ENCODE measurements at regions not wholly inside any gene's neighbourhood (a gene's known extent, or its start where the extent isn't known, plus 50 kb on each side); places are given as distances from the start of the nearest gene placed in this dataset.
"Not testable (repeated sequence)": the region's sequence is repeated elsewhere in the genome, so short reads cannot be mapped to it uniquely, and the experiment has no call there.

- no peak for TF ChIP-seq Cebpa-rat (IDR thresholded peaks at IDR 0.05)
- no peak overlapping the region for H3K9ac ChIP-seq
- no peak overlapping the region for H3K27ac ChIP-seq
- H3K4me2 ChIP-seq = no peak overlapping the region
- H3K27me3 ChIP-seq = no peaks in the 10 kb centered on the region
- no peaks in the 10 kb centered on the region for H4K20me1 ChIP-seq
- H3K4me3 ChIP-seq = no peak overlapping the region
- H3K4me1 ChIP-seq = no peaks in the 10 kb centered on the region
- no peaks in the 10 kb centered on the region for H3K36me3 ChIP-seq
- H3K9me3 ChIP-seq = no peaks in the 10 kb centered on the region
Measured at GRCh38 chr6:128713461-128713860, 169.5 kb upstream of the LAMA2 start.

GRCh38 chr6:128712898-128713297 lies 170.0 kb upstream of the LAMA2 start:
- no peak for TF ChIP-seq Cebpa-rat (IDR thresholded peaks at IDR 0.05)

GRCh38 chr6:128711149-128711548 lies 171.8 kb upstream of the LAMA2 start:
- H3K4me3 ChIP-seq = no peak overlapping the region
- H3K36me3 ChIP-seq = no peaks in the 10 kb centered on the region
- no peaks in the 10 kb centered on the region for H3K27me3 ChIP-seq
- no peaks in the 10 kb centered on the region for H3K4me1 ChIP-seq
- H3K4me2 ChIP-seq = no peak overlapping the region
- no peak overlapping the region for H3K27ac ChIP-seq
- no peaks in the 10 kb centered on the region for H3K9me3 ChIP-seq
- no peak for TF ChIP-seq Cebpa-rat (IDR thresholded peaks at IDR 0.05)
- no peaks in the 10 kb centered on the region for H4K20me1 ChIP-seq
- H3K9ac ChIP-seq = no peak overlapping the region

More at GRCh38 chr6:128712898-128713297, 170.0 kb upstream of the LAMA2 start:
- Histone ChIP-seq H3K4me2 (no peak overlapping the region), H3K9me3 (no peaks in the 10 kb centered on the region), H3K27ac (no peak overlapping the region), H3K36me3 (no peaks in the 10 kb centered on the region), H3K4me3 (no peak overlapping the region), H3K9ac (no peak overlapping the region), H4K20me1 (no peaks in the 10 kb centered on the region), H3K4me1 (no peaks in the 10 kb centered on the region), H3K27me3 (no peaks in the 10 kb centered on the region)

GRCh38 chr6:128710315-128710714 lies 172.6 kb upstream of the LAMA2 start:
- H3K36me3 ChIP-seq = no peaks in the 10 kb centered on the region
- no peak overlapping the region for H3K27ac ChIP-seq
- no peak overlapping the region for H3K9ac ChIP-seq
- TF ChIP-seq Cebpa-rat (IDR thresholded peaks at IDR 0.05) = no peak
- H4K20me1 ChIP-seq = no peaks in the 10 kb centered on the region
- no peak overlapping the region for H3K4me3 ChIP-seq
- H3K9me3 ChIP-seq = no peaks in the 10 kb centered on the region
- no peaks in the 10 kb centered on the region for H3K4me1 ChIP-seq
- H3K4me2 ChIP-seq = no peak overlapping the region
- H3K27me3 ChIP-seq = no peaks in the 10 kb centered on the region

GRCh38 chr6:128704601-128705000 lies 178.3 kb upstream of the LAMA2 start:
- H3K4me2 ChIP-seq = no peak overlapping the region

GRCh38 chr6:128703794-128704193 lies 179.1 kb upstream of the LAMA2 start:
- not testable (repeated sequence) for H3K4me1 ChIP-seq, H3K36me3 ChIP-seq, H3K4me3 ChIP-seq, H3K4me2 ChIP-seq, H3K9me3 ChIP-seq, H3K27me3 ChIP-seq, H3K27ac ChIP-seq, H4K20me1 ChIP-seq, H3K9ac ChIP-seq

More at GRCh38 chr6:128704601-128705000, 178.3 kb upstream of the LAMA2 start:
- H3K4me3 ChIP-seq = no peak overlapping the region
- H3K27me3 ChIP-seq = no peaks in the 10 kb centered on the region
- no peaks in the 10 kb centered on the region for H3K4me1 ChIP-seq
- no peaks in the 10 kb centered on the region for H4K20me1 ChIP-seq
- no peaks in the 10 kb centered on the region for H3K36me3 ChIP-seq
- no peak overlapping the region for H3K27ac ChIP-seq
- H3K9me3 ChIP-seq = no peaks in the 10 kb centered on the region
- H3K9ac ChIP-seq = no peak overlapping the region
- TF ChIP-seq Cebpa-rat (IDR thresholded peaks at IDR 0.05) = no peak

- Histone ChIP-seq H3K27ac (no peak overlapping the region), H3K36me3 (no peaks in the 10 kb centered on the region), H3K27me3 (no peaks in the 10 kb centered on the region), H3K4me2 (no peak overlapping the region), H3K4me1 (no peaks in the 10 kb centered on the region), H3K9ac (no peak overlapping the region), H3K4me3 (no peak overlapping the region), H3K9me3 (no peaks in the 10 kb centered on the region), H4K20me1 (no peaks in the 10 kb centered on the region)
- TF ChIP-seq Cebpa-rat (IDR thresholded peaks at IDR 0.05) = no peak
Measured at GRCh38 chr6:128696691-128697689, 176.6 kb upstream of the PTPRK start.

GRCh38 chr6:128694303-128695009 lies 174.1 kb upstream of the PTPRK start:
- H3K9me3 ChIP-seq = no peaks in the 10 kb centered on the region
- no peak overlapping the region for H3K4me2 ChIP-seq
- no peak overlapping the region for H3K9ac ChIP-seq
- H3K27ac ChIP-seq = no peak overlapping the region
- H3K27me3 ChIP-seq = no peaks in the 10 kb centered on the region
- H4K20me1 ChIP-seq = no peaks in the 10 kb centered on the region
- no peak overlapping the region for H3K4me3 ChIP-seq
- TF ChIP-seq Cebpa-rat (IDR thresholded peaks at IDR 0.05) = no peak
- H3K4me1 ChIP-seq = no peaks in the 10 kb centered on the region
- no peaks in the 10 kb centered on the region for H3K36me3 ChIP-seq

- no peaks in the 10 kb centered on the region for H4K20me1 ChIP-seq
- H3K9ac ChIP-seq = no peak overlapping the region
- no peak for TF ChIP-seq Cebpa-rat (IDR thresholded peaks at IDR 0.05)
- H3K4me3 ChIP-seq = no peak overlapping the region
- H3K4me1 ChIP-seq = no peaks in the 10 kb centered on the region
- H3K27me3 ChIP-seq = no peaks in the 10 kb centered on the region
- H3K4me2 ChIP-seq = no peak overlapping the region
- H3K36me3 ChIP-seq = no peaks in the 10 kb centered on the region
- no peak overlapping the region for H3K27ac ChIP-seq
- no peaks in the 10 kb centered on the region for H3K9me3 ChIP-seq
Measured at GRCh38 chr6:128690063-128690462, 169.7 kb upstream of the PTPRK start.

GRCh38 chr6:128686084-128686483 lies 165.7 kb upstream of the PTPRK start:
- Histone ChIP-seq H3K4me1 (no peaks in the 10 kb centered on the region), H3K4me2 (no peak overlapping the region), H3K4me3 (no peak overlapping the region), H3K27me3 (no peaks in the 10 kb centered on the region), H3K9ac (no peak overlapping the region), H3K9me3 (no peaks in the 10 kb centered on the region), H3K27ac (no peak overlapping the region), H4K20me1 (no peaks in the 10 kb centered on the region), H3K36me3 (no peaks in the 10 kb centered on the region)
- TF ChIP-seq Cebpa-rat (IDR thresholded peaks at IDR 0.05) = no peak

Measured in BLaER1 (cell line).